ENCODE measurements at regions not wholly inside any gene's neighbourhood (a gene's known extent, or its start where the extent isn't known, plus 50 kb on each side); places are given as distances from the start of the nearest gene placed in this dataset.

- DNase-seq, result no peak
Measured at GRCh38 chr1:11414926-11415538, 63.9 kb upstream of the DISP3 start.

GRCh38 chr1:11417162-11417561 is 61.8 kb upstream of the DISP3 start:
- DNase-seq, result peak; percentile 37

GRCh38 chr1:11418056-11418455 is 60.9 kb upstream of the DISP3 start:
- no peak for DNase-seq

GRCh38 chr1:11421443-11421842 is 57.5 kb upstream of the DISP3 start:
- DNase-seq, result no peak

- DNase-seq, result no peak
Measured at GRCh38 chr1:11422686-11423085, 56.3 kb upstream of the DISP3 start.

- DNase-seq, result no peak
Measured at GRCh38 chr1:11426617-11427016, 52.3 kb upstream of the DISP3 start.

GRCh38 chr1:11428789-11429188 is 50.2 kb upstream of the DISP3 start:
- no peak for DNase-seq
